GM21367 (cell line): ENCODE measurements at regions not wholly inside any gene's neighbourhood (a gene's known extent, or its start where the extent isn't known, plus 50 kb on each side); places are given as distances from the start of the nearest gene placed in this dataset.

ENCODE experiments used
- ATAC-seq: cut with Tn5 transposase; IDR thresholded peaks from one replicate; pipeline ENCODE4 v1.9.1; 2021; ENCODE audit not compliant: unreplicated experiment

GRCh38 chr5:54927097-54927746, 58.2 kb downstream of the ESM1 start:
- no peak for ATAC-seq

DNA sequence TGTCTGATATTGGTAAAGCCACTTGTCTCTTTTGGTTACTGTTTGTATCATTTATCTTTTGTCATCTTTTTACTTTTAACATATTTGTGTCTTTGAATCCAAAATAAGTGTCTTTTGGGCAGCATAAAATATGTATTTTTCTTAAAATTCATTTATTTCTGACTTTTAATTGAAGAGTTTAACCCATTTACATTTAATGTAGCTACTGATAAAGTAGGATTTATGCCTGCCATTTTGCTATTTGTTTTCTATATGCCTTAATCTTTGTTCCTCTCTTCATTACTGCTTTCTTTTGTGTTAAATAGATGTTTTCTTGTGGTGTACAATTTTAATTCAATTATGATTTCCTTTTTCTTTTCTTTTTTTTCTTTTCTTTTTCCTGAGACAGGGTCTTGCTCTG, 60.9 kb downstream of the ESM1 start:
- ATAC-seq = no peak

DNA sequence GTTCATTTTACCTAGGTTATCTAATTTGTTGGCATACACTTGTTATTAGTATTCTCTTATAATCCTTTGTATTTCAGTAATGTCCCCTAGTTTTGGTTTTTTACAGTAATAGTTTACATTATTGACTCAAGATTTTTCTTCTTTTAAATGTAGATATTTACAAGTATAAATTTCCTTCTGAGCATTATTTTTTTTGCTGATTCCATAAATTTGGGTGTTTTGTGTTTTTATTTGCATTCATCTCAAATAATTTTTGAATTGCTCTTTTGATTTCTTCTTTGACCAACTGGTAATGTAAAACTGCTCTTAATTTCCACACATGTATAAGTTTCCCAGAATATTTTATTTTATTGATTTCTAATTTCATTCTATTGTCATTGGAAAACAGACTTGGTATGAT, 68.1 kb downstream of the ESM1 start:
- ATAC-seq = no peak

DNA sequence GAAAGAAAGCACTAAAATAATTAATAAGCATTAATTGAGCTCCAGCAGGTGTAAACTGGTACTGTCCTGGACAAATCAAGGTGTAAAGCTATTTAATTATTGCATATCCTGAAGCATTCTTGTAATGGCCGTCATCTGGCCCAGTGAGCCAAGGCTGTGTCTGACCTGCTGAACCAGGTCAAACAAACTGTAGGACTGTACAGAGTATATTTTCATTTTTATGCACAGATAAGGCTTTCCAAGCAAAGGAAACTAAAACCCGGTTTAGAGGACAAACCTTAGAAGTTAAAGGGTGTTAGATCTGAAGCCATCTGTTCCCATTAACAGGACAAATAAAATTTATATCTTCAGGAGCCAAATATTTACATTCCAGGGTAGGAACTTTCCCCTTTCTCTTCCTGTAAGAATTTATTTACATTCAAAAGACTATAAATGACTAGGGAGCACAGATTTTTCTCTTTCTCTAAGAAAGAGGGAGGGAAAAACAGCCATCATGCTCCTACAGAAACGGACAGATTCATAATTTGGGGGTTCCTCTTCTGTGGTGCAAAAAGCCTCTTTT, 69.8 kb downstream of the ESM1 start:
- no peak for ATAC-seq

GRCh38 chr5:54912021-54912420, 73.4 kb downstream of the ESM1 start:
- no peak for ATAC-seq

- ATAC-seq = no peak
Measured at GRCh38 chr5:54909911-54910870, 75.2 kb downstream of the ESM1 start.

- no peak for ATAC-seq
Measured at GRCh38 chr5:54908774-54909525, 76.4 kb downstream of the ESM1 start.

DNA sequence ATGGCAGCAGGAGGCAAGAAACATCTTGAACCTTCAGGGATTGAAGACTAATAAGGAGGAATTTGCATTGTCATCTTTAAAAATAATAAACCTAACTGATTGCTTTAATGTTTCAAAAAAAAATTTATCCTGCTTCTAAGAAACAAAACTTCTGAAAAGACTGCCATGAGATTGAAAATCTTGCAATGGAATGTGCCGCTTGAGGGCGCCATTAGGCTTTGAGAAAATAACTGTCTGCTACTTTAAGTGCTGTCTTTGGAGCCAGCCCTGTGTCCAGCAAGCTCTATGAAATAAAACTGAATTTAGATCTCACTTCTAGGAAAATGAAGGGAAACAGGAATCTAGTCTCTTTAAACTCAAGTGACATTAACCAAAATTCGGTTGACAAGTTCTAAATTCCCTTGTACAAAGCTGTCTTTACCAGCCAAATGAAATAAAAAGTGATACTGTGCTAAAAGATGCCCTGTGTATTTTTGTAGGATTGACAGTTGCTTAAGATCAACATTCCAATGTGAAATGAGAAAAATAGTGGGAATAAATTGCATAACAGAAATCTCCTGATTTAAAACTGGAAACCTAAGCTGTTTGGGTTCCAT, 79.4 kb downstream of the ESM1 start:
- no peak for ATAC-seq

GRCh38 chr5:54905246-54905795, 80.1 kb downstream of the ESM1 start:
- ATAC-seq = no peak

DNA sequence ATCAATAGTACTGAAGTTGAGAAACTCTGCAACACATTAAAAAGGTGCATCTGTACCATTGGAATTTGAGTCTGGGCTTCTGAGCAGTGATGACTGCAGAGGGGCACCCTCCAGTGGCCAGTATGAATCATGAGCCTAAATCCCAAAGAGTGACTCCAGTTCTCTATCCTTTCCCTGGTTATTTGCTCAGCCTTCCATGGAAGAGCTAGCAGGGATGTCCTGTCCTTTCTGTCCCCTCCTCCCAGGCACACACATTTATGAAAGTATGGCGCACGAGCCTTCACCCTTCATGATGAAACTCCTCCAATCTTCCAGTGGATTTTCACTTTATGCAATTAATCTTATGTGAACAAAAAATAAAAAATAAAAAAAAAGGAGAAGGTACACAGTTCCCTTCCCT, 81.0 kb downstream of the ESM1 start:
- ATAC-seq = no peak

GRCh38 chr5:54902791-54903473, 82.5 kb downstream of the ESM1 start:
- ATAC-seq = peak; percentile 100

DNA sequence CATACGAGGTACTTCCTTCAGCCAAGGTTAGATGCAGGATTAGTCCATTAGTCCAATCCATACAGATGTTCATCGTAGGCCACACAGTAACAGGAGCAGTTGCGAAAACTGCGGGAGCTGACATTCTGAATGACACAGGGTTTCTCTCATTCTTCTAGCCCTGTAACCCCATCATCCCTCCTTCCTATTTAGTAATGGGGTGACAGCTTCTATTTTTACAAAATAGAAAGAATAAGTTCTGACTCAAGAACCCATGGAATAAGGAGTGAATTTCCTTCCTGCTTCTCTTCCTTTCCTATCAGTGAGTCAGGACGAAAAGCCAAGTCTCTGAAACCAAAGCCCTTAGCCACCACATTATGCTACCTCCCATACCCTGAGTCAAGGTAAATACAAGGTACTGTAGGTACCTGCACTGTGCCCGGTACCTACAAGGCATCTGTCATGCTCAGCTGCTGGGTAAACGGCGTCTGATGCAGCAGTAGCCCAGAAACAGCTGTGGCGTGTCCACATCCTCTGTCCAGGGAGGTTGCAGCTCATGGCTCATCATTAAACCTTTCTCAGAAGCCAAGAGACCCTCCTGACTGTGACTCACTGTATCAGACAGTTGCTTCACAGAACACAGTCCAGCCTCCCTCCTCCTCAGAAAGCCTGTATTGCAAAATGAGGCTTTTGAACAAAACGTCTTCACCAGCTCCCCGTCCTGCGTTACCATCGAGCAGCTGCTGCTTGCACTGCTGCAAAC, 84.2 kb downstream of the ESM1 start:
- no peak for ATAC-seq

DNA sequence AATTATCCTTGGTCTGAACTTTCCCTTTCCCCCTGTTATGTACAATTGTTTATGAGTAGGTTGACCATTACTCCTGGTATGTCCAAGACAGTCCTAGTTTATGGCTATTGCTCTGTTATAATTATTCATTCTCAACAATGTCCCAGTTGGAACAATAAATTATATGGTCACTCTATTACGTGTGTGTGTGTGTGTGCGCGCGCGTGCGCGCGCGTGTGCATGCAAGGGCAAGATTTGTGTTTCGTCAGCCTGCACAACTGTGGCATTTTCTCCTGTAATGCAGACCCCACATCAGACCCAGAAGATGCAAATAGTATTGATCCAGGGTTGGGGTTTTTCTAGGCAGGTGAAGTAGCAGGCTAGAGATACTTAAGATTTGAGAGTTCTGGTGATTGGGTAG, 88.4 kb downstream of the ESM1 start:
- no peak for ATAC-seq

DNA sequence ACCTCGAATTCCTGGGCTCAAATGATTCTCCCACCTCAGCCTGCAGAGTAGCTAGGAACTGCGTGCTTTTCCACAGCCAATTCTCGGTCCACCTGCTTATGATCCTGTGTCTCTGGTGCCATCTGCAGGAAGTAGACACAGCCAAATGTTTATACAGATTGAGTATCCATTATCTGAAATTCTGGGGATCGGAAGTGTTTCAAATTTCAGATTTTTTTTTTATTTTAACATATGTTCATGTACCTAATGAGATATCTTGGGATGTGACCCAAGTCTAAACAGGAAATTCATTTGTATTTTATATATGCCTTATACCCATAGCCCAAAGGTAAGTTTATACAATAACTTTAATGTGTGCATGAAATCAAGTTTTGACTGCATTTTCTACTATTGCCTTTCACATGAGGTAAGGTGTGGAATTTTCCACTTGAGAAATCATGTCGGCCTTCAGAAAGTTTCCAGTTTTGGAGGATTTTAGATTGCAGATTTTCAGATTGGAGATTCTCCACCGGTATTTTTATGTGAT, 89.5 kb downstream of the ESM1 start:
- no peak for ATAC-seq

GRCh38 chr5:54894957-54895815, 90.2 kb downstream of the ESM1 start:
- ATAC-seq = no peak

DNA sequence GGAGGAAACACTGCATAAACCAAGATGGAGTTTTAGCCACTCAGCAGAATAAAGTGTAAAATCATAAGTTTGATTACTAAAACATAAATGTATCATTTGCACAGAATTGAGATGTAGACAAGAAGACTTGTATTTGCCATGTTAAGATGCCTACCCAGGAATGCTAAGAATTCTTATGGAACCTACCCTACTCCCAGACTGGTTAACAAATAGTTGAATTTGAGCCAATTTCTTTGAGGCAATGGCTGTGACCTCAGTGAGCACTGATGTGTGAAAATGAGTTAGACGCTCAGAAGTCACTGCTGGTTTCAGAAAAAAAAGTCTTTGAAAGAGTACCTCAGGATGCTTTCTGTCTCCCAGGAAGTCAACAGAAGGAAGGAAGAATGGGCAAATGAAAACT, 95.6 kb downstream of the ESM1 start:
- ATAC-seq = no peak

GRCh38 chr5:54887663-54888062, 97.7 kb downstream of the ESM1 start:
- no peak for ATAC-seq

- ATAC-seq = no peak
Measured at GRCh38 chr5:54886866-54887265, 98.5 kb downstream of the ESM1 start.
